ENCODE measurements at regions not wholly inside any gene's neighbourhood (a gene's known extent, or its start where the extent isn't known, plus 50 kb on each side); places are given as distances from the start of the nearest gene placed in this dataset.

GRCh38 chr3:117696851-117697407 is 987.4 kb downstream of the TUSC7 start:
- TF ChIP-seq CTCF (IDR thresholded peaks at IDR 0.05; ENCODE audit: borderline replicate concordance) = no peak
- no peaks in the 10 kb centered on the region for H3K9me3 ChIP-seq (replicated peaks)
- DNase-seq = no peak
- H3K27ac ChIP-seq (replicated peaks) = no peak overlapping the region
- H3K4me1 ChIP-seq = no peaks in the 10 kb centered on the region
- no peaks in the 10 kb centered on the region for H3K36me3 ChIP-seq
- H3K4me3 ChIP-seq = no peak overlapping the region
- intact Hi-C loops (cut with micrococcal nuclease) = no loop called here
- H3K27me3 ChIP-seq (ENCODE audit: low read depth) = peaks cover 6% of the 10 kb centered on the region

- Histone ChIP-seq H3K27ac (replicated peaks) (no peak overlapping the region), H3K27me3 (ENCODE audit: low read depth) (peaks cover 6% of the 10 kb centered on the region), H3K4me3 (no peak overlapping the region), H3K4me1 (no peaks in the 10 kb centered on the region), H3K9me3 (replicated peaks) (no peaks in the 10 kb centered on the region), H3K36me3 (no peaks in the 10 kb centered on the region)
- DNase-seq = no peak
- no peak for TF ChIP-seq CTCF (IDR thresholded peaks at IDR 0.05; ENCODE audit: borderline replicate concordance)
- intact Hi-C loops (cut with micrococcal nuclease) = no loop called here
These were observed 989.5 kb downstream of the TUSC7 start for GRCh38 chr3:117699058-117699457.

GRCh38 chr3:117700573-117701360 is 991.2 kb downstream of the TUSC7 start:
- Histone ChIP-seq H3K9me3 (replicated peaks) (no peaks in the 10 kb centered on the region), H3K27ac (replicated peaks) (no peak overlapping the region), H3K27me3 (ENCODE audit: low read depth) (peaks cover 6% of the 10 kb centered on the region), H3K4me3 (no peak overlapping the region), H3K36me3 (no peaks in the 10 kb centered on the region), H3K4me1 (no peaks in the 10 kb centered on the region)
- no peak for TF ChIP-seq CTCF (IDR thresholded peaks at IDR 0.05; ENCODE audit: borderline replicate concordance)
- intact Hi-C loops (cut with micrococcal nuclease) = no loop called here
- DNase-seq = no peak

GRCh38 chr3:117705011-117705410 is 995.4 kb downstream of the TUSC7 start:
- no peaks in the 10 kb centered on the region for H3K27me3 ChIP-seq (ENCODE audit: low read depth)
- H3K27ac ChIP-seq (replicated peaks) = no peak overlapping the region
- TF ChIP-seq CTCF (IDR thresholded peaks at IDR 0.05; ENCODE audit: borderline replicate concordance) = no peak
- H3K9me3 ChIP-seq (replicated peaks) = no peaks in the 10 kb centered on the region
- H3K36me3 ChIP-seq = no peaks in the 10 kb centered on the region
- H3K4me3 ChIP-seq = no peak overlapping the region
- intact Hi-C loops (cut with micrococcal nuclease) = no loop called here
- DNase-seq = no peak
- H3K4me1 ChIP-seq = no peaks in the 10 kb centered on the region

GRCh38 chr3:117706037-117706436 is 996.5 kb downstream of the TUSC7 start:
- H3K4me3 ChIP-seq = no peak overlapping the region
- no peak for DNase-seq
- H3K36me3 ChIP-seq = no peaks in the 10 kb centered on the region
- intact Hi-C loops (cut with micrococcal nuclease) = no loop called here
- no peak overlapping the region for H3K27ac ChIP-seq (replicated peaks)
- no peaks in the 10 kb centered on the region for H3K27me3 ChIP-seq (ENCODE audit: low read depth)
- H3K4me1 ChIP-seq = no peaks in the 10 kb centered on the region
- no peak for TF ChIP-seq CTCF (IDR thresholded peaks at IDR 0.05; ENCODE audit: borderline replicate concordance)
- no peaks in the 10 kb centered on the region for H3K9me3 ChIP-seq (replicated peaks)
